HG02610 (cell line): ENCODE measurements at regions not wholly inside any gene's neighbourhood (a gene's known extent, or its start where the extent isn't known, plus 50 kb on each side); places are given as distances from the start of the nearest gene placed in this dataset.
"Not testable (repeated sequence)": the region's sequence is repeated elsewhere in the genome, so short reads cannot be mapped to it uniquely, and the experiment has no call there.

Experiments
- ATAC-seq: cut with Tn5 transposase; IDR thresholded peaks from one replicate; pipeline ENCODE4 v1.9.1; 2021; ENCODE audit warnings: mild to moderate bottlenecking, moderate library complexity; ENCODE audit not compliant: unreplicated experiment

- peak; percentile 53 for ATAC-seq
Observed at GRCh38 chr12:107607464-107608392, 77.9 kb upstream of the PWP1 start.

GRCh38 chr12:107608779-107609178, 76.8 kb upstream of the PWP1 start:
- not testable (repeated sequence) for ATAC-seq

- ATAC-seq: no peak
Observed at GRCh38 chr12:107610021-107610859, 75.4 kb upstream of the PWP1 start.

GRCh38 chr12:107612508-107612907, 73.1 kb upstream of the PWP1 start:
- no peak for ATAC-seq

- ATAC-seq: no peak
Observed at GRCh38 chr12:107616941-107617340, 68.7 kb upstream of the PWP1 start.

- no peak for ATAC-seq
Observed at GRCh38 chr12:107618106-107618505, 67.5 kb upstream of the PWP1 start.

- ATAC-seq: no peak
Observed at GRCh38 chr12:107619831-107620230, 65.8 kb upstream of the PWP1 start.

- no peak for ATAC-seq
Observed at GRCh38 chr12:107622001-107622400, 63.6 kb upstream of the PWP1 start.

- ATAC-seq: no peak
Observed at GRCh38 chr12:107624493-107624892, 61.1 kb upstream of the PWP1 start.

GRCh38 chr12:107631715-107632114, 53.9 kb upstream of the PWP1 start:
- no peak for ATAC-seq

GRCh38 chr12:107632246-107632645, 53.4 kb upstream of the PWP1 start:
- ATAC-seq: no peak

- no peak for ATAC-seq
Observed at GRCh38 chr12:107634530-107634929, 51.1 kb upstream of the PWP1 start.

- ATAC-seq: no peak
Observed at GRCh38 chr12:107635139-107635538, 50.5 kb upstream of the PWP1 start.
